Peyer's patch (tissue), 4 donors: ENCODE measurements at regions not wholly inside any gene's neighbourhood (a gene's known extent, or its start where the extent isn't known, plus 50 kb on each side); places are given as distances from the start of the nearest gene placed in this dataset.

Experiments
- POLR2A ChIP-seq, 2 donors: fragments of 450-650 bp; IDR thresholded peaks; one replicate each; pipeline ENCODE4 v1.5.1; 2017; ENCODE audit warnings: antibody characterized with exemption in 2 of 2, mild to moderate bottlenecking in 2 of 2, moderate library complexity in 2 of 2
- TF ChIP-seq, protein P1 (sequence below), 6 experiments: fragments of 450-650 bp in 4 of 6; fragments of 200-600 bp in 2 of 6; sonication (generic) in 1 of 6; IDR thresholded peaks; one replicate each; pipeline ENCODE4 v1.5.1; 2017 to 2019; ENCODE audit warnings: antibody characterized with exemption in 6 of 6, mild to moderate bottlenecking in 3 of 6, moderate library complexity in 1 of 6

DNA sequence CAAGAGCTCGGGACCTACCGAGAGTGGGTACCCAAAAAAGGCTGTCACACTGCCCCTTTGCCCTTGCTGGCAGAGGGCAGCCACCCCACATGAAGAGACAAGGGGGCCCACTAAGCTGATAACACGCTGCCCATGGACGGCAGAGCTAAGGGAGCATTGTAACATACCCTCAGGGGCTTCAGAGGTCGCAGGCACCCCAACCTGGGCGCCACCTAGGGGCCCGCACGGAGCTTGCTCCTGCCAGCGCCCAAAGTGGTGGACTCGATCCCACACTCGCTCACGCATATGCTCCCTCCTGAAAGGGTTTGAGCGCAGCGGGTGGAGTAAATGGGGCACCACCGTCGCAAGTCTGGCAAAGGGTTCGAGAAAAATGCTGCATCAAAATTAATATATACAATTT lies 975.4 kb downstream of the ZPLD1 start:
- no peak for TF ChIP-seq POLR2A (IDR thresholded peaks at IDR 0.05)
- TF ChIP-seq, protein P1, sequence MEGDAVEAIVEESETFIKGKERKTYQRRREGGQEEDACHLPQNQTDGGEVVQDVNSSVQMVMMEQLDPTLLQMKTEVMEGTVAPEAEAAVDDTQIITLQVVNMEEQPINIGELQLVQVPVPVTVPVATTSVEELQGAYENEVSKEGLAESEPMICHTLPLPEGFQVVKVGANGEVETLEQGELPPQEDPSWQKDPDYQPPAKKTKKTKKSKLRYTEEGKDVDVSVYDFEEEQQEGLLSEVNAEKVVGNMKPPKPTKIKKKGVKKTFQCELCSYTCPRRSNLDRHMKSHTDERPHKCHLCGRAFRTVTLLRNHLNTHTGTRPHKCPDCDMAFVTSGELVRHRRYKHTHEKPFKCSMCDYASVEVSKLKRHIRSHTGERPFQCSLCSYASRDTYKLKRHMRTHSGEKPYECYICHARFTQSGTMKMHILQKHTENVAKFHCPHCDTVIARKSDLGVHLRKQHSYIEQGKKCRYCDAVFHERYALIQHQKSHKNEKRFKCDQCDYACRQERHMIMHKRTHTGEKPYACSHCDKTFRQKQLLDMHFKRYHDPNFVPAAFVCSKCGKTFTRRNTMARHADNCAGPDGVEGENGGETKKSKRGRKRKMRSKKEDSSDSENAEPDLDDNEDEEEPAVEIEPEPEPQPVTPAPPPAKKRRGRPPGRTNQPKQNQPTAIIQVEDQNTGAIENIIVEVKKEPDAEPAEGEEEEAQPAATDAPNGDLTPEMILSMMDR (IDR thresholded peaks at IDR 0.05) = no peak
